ENCODE measurements at regions not wholly inside any gene's neighbourhood (a gene's known extent, or its start where the extent isn't known, plus 50 kb on each side); places are given as distances from the start of the nearest gene placed in this dataset.

DNA sequence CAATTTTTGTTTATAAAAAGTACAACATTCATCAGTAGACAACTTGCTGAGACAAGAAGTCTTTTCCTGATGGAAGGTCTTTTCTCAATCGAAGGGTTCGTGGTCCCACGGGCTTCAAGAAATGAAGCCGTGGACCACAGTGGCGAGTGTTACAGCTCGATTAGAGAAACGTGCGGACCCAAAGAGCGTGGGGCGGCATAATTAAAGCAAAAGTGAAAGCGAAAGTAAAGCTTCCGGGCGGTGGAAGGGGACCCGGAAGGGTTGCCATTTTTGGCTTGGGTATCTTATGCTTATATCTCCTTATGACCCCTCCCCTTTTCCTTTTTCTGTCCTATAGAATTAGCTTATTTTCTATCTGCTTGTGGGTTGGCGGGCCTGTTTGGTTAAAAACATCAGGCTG, 2309.4 kb upstream of the ACO1 start:
- no peaks in the 10 kb centered on the region for H3K36me3 ChIP-seq (ENCODE audit: control insufficient read depth in 2 of 2, insufficient read depth in 2 of 2, low read length in 1 of 2)
- no peaks in the 10 kb centered on the region for H3K27me3 ChIP-seq (replicated peaks in 1 of 2; ENCODE audit: control insufficient read depth in 2 of 2, insufficient read depth in 2 of 2, low read length in 1 of 2)
- peaks cover 4% of the 10 kb centered on the region for H3K9me3 ChIP-seq (replicated peaks; ENCODE audit: control insufficient read depth, insufficient read depth, low read length)
- RAD21 ChIA-PET (ENCODE audit: unreplicated experiment) = no interaction called here
- intact Hi-C loops (cut with micrococcal nuclease; ENCODE audit: unreplicated experiment) = no loop called here
- H4K20me1 ChIP-seq (ENCODE audit: control insufficient read depth, insufficient read depth) = no peaks in the 10 kb centered on the region
- no peak overlapping the region for H3K27ac ChIP-seq (ENCODE audit: control insufficient read depth, insufficient read depth)
- H3K4me3 ChIP-seq = no peak overlapping the region
- WGBS (ENCODE audit: insufficient coverage, insufficient replicate concordance, low lambda C conversion rate, missing lambda C conversion rate) = 62% methylated on average over 15 of the region's 15 CpGs
- no peak for ATAC-seq
- H3K4me2 ChIP-seq (ENCODE audit: control insufficient read depth, insufficient read depth) = no peak overlapping the region
- in situ Hi-C loops (cut with MboI) = no loop called here
- no peak for FAIRE-seq
- H2AFZ ChIP-seq (ENCODE audit: control insufficient read depth, low read depth, low read length) = no peak overlapping the region
- no peaks in the 10 kb centered on the region for H3K79me2 ChIP-seq (ENCODE audit: control insufficient read depth, insufficient read depth, low read length)
- TF ChIP-seq, protein P1, sequence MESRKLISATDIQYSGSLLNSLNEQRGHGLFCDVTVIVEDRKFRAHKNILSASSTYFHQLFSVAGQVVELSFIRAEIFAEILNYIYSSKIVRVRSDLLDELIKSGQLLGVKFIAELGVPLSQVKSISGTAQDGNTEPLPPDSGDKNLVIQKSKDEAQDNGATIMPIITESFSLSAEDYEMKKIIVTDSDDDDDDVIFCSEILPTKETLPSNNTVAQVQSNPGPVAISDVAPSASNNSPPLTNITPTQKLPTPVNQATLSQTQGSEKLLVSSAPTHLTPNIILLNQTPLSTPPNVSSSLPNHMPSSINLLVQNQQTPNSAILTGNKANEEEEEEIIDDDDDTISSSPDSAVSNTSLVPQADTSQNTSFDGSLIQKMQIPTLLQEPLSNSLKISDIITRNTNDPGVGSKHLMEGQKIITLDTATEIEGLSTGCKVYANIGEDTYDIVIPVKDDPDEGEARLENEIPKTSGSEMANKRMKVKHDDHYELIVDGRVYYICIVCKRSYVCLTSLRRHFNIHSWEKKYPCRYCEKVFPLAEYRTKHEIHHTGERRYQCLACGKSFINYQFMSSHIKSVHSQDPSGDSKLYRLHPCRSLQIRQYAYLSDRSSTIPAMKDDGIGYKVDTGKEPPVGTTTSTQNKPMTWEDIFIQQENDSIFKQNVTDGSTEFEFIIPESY (IDR thresholded peaks at IDR 0.05) = peak; percentile 97
- TF ChIP-seq JUNB (IDR thresholded peaks at IDR 0.05) (no peak), POU2F2 (IDR thresholded peaks at IDR 0.05; ENCODE audit: borderline replicate concordance, low read depth, low read length) (no peak)
- TF ChIP-seq, protein P2, sequence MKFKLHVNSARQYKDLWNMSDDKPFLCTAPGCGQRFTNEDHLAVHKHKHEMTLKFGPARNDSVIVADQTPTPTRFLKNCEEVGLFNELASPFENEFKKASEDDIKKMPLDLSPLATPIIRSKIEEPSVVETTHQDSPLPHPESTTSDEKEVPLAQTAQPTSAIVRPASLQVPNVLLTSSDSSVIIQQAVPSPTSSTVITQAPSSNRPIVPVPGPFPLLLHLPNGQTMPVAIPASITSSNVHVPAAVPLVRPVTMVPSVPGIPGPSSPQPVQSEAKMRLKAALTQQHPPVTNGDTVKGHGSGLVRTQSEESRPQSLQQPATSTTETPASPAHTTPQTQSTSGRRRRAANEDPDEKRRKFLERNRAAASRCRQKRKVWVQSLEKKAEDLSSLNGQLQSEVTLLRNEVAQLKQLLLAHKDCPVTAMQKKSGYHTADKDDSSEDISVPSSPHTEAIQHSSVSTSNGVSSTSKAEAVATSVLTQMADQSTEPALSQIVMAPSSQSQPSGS (IDR thresholded peaks at IDR 0.05; ENCODE audit: low read length) = no peak
- H3K9ac ChIP-seq (ENCODE audit: control insufficient read depth, insufficient read depth, low read length) = no peak overlapping the region
- SMC1A ChIA-PET (ENCODE audit: uncharacterized antibody, unreplicated experiment) = interaction anchor here (0.7 kb wide), 1 partner anchor 19 kb away, joined by 3 read pairs; no protein-coding TSS in a partner anchor
- POLR2A ChIA-PET = no interaction called here
- CTCF ChIA-PET = no interaction called here
- DNase-seq (ENCODE audit: low read depth, low spot score) = no peak
- no TSS peak for BruUV-seq (replicated peaks)
- H3K4me1 ChIP-seq (ENCODE audit: control insufficient read depth, insufficient read depth, low read length) = no peaks in the 10 kb centered on the region
